ENCODE measurements at regions not wholly inside any gene's neighbourhood (a gene's known extent, or its start where the extent isn't known, plus 50 kb on each side); places are given as distances from the start of the nearest gene placed in this dataset.

DNA sequence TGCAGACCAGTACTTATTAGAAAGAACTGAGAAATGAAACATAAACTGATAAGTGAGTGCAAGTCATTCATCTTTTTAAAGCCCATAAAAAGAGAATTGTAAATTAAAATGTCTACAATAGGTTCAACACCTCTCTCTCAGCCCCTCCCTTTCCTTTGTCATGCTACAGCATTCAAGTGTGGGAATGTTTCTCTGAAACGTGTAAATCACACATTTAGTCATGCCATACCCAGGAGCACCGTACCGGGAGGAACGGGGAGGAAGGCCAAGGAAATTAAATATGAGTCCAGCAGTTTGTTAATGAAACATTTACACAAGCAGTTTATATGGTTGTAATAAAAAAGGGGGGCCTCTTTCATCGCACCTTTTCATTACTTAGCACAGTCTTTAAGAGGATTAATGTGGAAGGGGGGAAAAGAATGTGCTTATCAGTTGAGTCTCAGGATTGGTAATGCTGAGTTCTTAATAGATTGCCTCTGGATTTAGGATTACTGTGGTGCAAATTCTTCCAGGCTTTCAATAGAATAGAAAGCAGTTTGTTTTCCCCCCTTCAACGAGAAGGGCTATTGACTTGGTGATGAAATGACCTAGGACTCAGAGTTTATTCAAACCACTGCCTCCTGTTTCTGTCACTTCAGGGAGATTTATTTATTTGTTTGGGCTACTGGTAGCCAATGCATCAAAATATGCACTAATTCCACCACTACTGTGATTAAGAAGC is 176.0 kb upstream of the ZNF608 start:
- no peak overlapping the region for H3K4me3 ChIP-seq (ENCODE audit: low read depth in 2 of 2, low read length in 2 of 2)
- intact Hi-C loops (cut with micrococcal nuclease; ENCODE audit: unreplicated experiment) (no loop called here), in situ Hi-C loops (cut with HindIII; ENCODE audit: low pct_unique_long_range_greater_than_20kb, low sequenced_read_pairs) (no loop called here)
- TF ChIP-seq SIN3A (IDR thresholded peaks at IDR 0.05; ENCODE audit: borderline replicate concordance, insufficient read depth, low read depth, low read length) (no peak), TCF7L2 (IDR thresholded peaks at IDR 0.05; ENCODE audit: low read depth, low read length) (peak; percentile 63; the same call in 1 of the 2 replicates)
- peaks cover 7% of the 10 kb centered on the region; the same call in 1 of the 2 replicates for H3K4me1 ChIP-seq (ENCODE audit: control insufficient read depth, insufficient read depth, low read length)
- H3K9me3 ChIP-seq (ENCODE audit: control insufficient read depth, insufficient read depth, low read depth, low read length) = no peaks in the 10 kb centered on the region
- no peaks in the 10 kb centered on the region for H3K27me3 ChIP-seq (ENCODE audit: control insufficient read depth, insufficient read depth, low read length)
- DNase-seq (ENCODE audit: low read depth, low spot score) = no peak
- H3K36me3 ChIP-seq (ENCODE audit: control insufficient read depth, insufficient read depth, low read length) = no peaks in the 10 kb centered on the region
- H3K27ac ChIP-seq (ENCODE audit: low read length) = peak overlapping the region; percentile 42; the same call in 1 of the 2 replicates
- ChIA-PET CTCF (no interaction called here), POLR2A (no interaction called here)
- ATAC-seq = no peak
- no TSS peak for BruUV-seq (replicated peaks)

DNA sequence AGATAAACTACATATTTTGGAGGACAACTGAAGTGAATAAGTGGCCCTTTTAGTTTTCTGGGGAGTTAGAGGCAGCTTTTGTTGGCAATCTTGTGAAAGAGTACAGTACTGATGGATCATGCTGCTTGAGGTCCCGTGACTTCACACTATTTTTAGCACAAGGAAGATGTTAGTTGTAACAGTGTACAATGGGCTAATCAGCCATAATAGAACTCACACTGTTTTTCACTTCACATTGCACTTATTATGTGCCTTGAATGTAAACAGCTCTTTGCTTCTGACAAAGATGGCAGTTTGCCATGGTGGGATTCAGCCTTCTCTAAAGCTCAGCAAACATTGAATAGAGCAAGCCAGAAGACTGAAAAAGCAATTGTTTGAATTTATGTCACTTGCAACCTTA is 176.7 kb upstream of the ZNF608 start:
- in situ Hi-C loops (cut with HindIII; ENCODE audit: low pct_unique_long_range_greater_than_20kb, low sequenced_read_pairs) = no loop called here
- H3K27me3 ChIP-seq (ENCODE audit: control insufficient read depth, insufficient read depth, low read length) = no peaks in the 10 kb centered on the region
- no peak for DNase-seq (ENCODE audit: low read depth, low spot score)
- TF ChIP-seq, protein P1, sequence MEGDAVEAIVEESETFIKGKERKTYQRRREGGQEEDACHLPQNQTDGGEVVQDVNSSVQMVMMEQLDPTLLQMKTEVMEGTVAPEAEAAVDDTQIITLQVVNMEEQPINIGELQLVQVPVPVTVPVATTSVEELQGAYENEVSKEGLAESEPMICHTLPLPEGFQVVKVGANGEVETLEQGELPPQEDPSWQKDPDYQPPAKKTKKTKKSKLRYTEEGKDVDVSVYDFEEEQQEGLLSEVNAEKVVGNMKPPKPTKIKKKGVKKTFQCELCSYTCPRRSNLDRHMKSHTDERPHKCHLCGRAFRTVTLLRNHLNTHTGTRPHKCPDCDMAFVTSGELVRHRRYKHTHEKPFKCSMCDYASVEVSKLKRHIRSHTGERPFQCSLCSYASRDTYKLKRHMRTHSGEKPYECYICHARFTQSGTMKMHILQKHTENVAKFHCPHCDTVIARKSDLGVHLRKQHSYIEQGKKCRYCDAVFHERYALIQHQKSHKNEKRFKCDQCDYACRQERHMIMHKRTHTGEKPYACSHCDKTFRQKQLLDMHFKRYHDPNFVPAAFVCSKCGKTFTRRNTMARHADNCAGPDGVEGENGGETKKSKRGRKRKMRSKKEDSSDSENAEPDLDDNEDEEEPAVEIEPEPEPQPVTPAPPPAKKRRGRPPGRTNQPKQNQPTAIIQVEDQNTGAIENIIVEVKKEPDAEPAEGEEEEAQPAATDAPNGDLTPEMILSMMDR (IDR thresholded peaks at IDR 0.05) = no peak
- no peak for TF ChIP-seq TCF7L2 (IDR thresholded peaks at IDR 0.05; ENCODE audit: low read depth, low read length)
- no peak for TF ChIP-seq SIN3A (IDR thresholded peaks at IDR 0.05; ENCODE audit: borderline replicate concordance, insufficient read depth, low read depth, low read length)
- TF ChIP-seq, protein P2, sequence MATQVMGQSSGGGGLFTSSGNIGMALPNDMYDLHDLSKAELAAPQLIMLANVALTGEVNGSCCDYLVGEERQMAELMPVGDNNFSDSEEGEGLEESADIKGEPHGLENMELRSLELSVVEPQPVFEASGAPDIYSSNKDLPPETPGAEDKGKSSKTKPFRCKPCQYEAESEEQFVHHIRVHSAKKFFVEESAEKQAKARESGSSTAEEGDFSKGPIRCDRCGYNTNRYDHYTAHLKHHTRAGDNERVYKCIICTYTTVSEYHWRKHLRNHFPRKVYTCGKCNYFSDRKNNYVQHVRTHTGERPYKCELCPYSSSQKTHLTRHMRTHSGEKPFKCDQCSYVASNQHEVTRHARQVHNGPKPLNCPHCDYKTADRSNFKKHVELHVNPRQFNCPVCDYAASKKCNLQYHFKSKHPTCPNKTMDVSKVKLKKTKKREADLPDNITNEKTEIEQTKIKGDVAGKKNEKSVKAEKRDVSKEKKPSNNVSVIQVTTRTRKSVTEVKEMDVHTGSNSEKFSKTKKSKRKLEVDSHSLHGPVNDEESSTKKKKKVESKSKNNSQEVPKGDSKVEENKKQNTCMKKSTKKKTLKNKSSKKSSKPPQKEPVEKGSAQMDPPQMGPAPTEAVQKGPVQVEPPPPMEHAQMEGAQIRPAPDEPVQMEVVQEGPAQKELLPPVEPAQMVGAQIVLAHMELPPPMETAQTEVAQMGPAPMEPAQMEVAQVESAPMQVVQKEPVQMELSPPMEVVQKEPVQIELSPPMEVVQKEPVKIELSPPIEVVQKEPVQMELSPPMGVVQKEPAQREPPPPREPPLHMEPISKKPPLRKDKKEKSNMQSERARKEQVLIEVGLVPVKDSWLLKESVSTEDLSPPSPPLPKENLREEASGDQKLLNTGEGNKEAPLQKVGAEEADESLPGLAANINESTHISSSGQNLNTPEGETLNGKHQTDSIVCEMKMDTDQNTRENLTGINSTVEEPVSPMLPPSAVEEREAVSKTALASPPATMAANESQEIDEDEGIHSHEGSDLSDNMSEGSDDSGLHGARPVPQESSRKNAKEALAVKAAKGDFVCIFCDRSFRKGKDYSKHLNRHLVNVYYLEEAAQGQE (IDR thresholded peaks at IDR 0.05; ENCODE audit: insufficient read depth in 1 of 2, low read depth in 2 of 2, low read length in 1 of 2) = no peak
- TF ChIP-seq POLR2AphosphoS5 (IDR thresholded peaks at IDR 0.05; ENCODE audit: low read depth, low read length) = no peak
- no peak for ATAC-seq
- CTCF ChIA-PET = no interaction called here
- H3K27ac ChIP-seq (ENCODE audit: low read length) = peak overlapping the region; percentile 42; the same call in 1 of the 2 replicates
- H3K36me3 ChIP-seq (ENCODE audit: control insufficient read depth, insufficient read depth, low read length) = no peaks in the 10 kb centered on the region
- intact Hi-C loops (cut with micrococcal nuclease; ENCODE audit: unreplicated experiment) = no loop called here
- peaks cover 7% of the 10 kb centered on the region; the same call in 1 of the 2 replicates for H3K4me1 ChIP-seq (ENCODE audit: control insufficient read depth, insufficient read depth, low read length)
- POLR2A ChIA-PET = no interaction called here
- no peaks in the 10 kb centered on the region for H3K9me3 ChIP-seq (ENCODE audit: control insufficient read depth, insufficient read depth, low read depth, low read length)
- H3K4me3 ChIP-seq (ENCODE audit: low read depth in 2 of 2, low read length in 2 of 2) = no peak overlapping the region
- BruUV-seq (replicated peaks) = no TSS peak

GRCh38 chr5:124924729-124925128 is 178.3 kb upstream of the ZNF608 start:
- intact Hi-C loops (cut with micrococcal nuclease; ENCODE audit: unreplicated experiment) (no loop called here), in situ Hi-C loops (cut with HindIII; ENCODE audit: low pct_unique_long_range_greater_than_20kb, low sequenced_read_pairs) (no loop called here)
- DNase-seq (ENCODE audit: low read depth, low spot score) (no peak), ATAC-seq (no peak)
- Histone ChIP-seq H3K4me1 (ENCODE audit: control insufficient read depth, insufficient read depth, low read length) (peaks cover 7% of the 10 kb centered on the region; the same call in 1 of the 2 replicates), H3K27me3 (ENCODE audit: control insufficient read depth, insufficient read depth, low read length) (no peaks in the 10 kb centered on the region), H3K36me3 (ENCODE audit: control insufficient read depth, insufficient read depth, low read length) (no peaks in the 10 kb centered on the region), H3K9me3 (ENCODE audit: control insufficient read depth, insufficient read depth, low read depth, low read length) (no peaks in the 10 kb centered on the region), H3K27ac (ENCODE audit: low read length) (no peak overlapping the region), H3K4me3 (ENCODE audit: low read depth in 2 of 2, low read length in 2 of 2) (no peak overlapping the region)
- no TSS peak for BruUV-seq (replicated peaks)
- CTCF ChIA-PET = no interaction called here
- POLR2A ChIA-PET = no interaction called here
- TF ChIP-seq POLR2AphosphoS5 (IDR thresholded peaks at IDR 0.05; ENCODE audit: low read depth, low read length) = no peak
